ENCODE measurements at regions not wholly inside any gene's neighbourhood (a gene's known extent, or its start where the extent isn't known, plus 50 kb on each side); places are given as distances from the start of the nearest gene placed in this dataset.

DNA sequence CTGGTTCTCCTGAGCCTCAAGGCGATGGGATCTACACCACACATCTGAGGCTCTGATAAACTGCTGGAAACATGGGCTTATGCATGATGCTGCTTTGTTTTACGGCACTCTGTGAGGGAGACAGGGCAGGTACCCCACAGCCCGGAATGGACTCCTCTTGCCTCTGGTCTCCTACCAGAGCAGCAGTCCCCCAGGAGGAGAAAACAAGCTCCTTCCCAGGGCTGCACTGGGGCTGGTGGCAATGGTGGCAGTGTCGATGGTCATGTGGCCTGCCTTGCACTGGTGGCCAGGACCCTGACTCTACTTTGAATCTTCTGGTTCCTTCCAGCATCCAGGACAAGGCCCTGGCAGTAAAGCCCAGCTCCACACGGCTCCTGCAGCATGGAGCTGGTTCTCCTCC lies 79.4 kb downstream of the TOMM20 start:
- Mint-ChIP-seq H3K27me3 (no peaks in the 10 kb centered on the region), H3K27ac (peak overlapping the region; percentile 53), H3K4me1 (peaks cover 41% of the 10 kb centered on the region), H3K4me3 (peak overlapping the region; percentile 29), H3K9me3 (ENCODE audit: insufficient read depth) (no peaks in the 10 kb centered on the region)
- no peaks in the 10 kb centered on the region for H3K9me3 ChIP-seq (ENCODE audit: control extremely low read depth in 1 of 3, control insufficient read depth in 2 of 3, insufficient read depth in 1 of 3, low read length in 2 of 3)
- no peak overlapping the region for H3K4me2 ChIP-seq (replicated peaks; ENCODE audit: low read depth, low read length, poor library complexity, severe bottlenecking)
- intact Hi-C loops (cut with micrococcal nuclease): loop anchor here (2.0 kb wide), 1 partner anchor 26 kb away; no protein-coding TSS in a partner anchor
- no peaks in the 10 kb centered on the region for H3K79me2 ChIP-seq (ENCODE audit: control insufficient read depth, insufficient read depth, low read length)
- no peaks in the 10 kb centered on the region for H3K36me3 ChIP-seq (replicated peaks in 1 of 2; ENCODE audit: control extremely low read depth in 1 of 2, control insufficient read depth in 1 of 2, extremely low read depth in 1 of 2, insufficient read depth in 2 of 2, low read length in 1 of 2)
- TF ChIP-seq, protein P1, sequence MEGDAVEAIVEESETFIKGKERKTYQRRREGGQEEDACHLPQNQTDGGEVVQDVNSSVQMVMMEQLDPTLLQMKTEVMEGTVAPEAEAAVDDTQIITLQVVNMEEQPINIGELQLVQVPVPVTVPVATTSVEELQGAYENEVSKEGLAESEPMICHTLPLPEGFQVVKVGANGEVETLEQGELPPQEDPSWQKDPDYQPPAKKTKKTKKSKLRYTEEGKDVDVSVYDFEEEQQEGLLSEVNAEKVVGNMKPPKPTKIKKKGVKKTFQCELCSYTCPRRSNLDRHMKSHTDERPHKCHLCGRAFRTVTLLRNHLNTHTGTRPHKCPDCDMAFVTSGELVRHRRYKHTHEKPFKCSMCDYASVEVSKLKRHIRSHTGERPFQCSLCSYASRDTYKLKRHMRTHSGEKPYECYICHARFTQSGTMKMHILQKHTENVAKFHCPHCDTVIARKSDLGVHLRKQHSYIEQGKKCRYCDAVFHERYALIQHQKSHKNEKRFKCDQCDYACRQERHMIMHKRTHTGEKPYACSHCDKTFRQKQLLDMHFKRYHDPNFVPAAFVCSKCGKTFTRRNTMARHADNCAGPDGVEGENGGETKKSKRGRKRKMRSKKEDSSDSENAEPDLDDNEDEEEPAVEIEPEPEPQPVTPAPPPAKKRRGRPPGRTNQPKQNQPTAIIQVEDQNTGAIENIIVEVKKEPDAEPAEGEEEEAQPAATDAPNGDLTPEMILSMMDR (IDR thresholded peaks at IDR 0.05): no peak
- TF ChIP-seq EZH2 (IDR thresholded peaks at IDR 0.05; ENCODE audit: borderline replicate concordance, insufficient read depth, low read depth, low read length, poor library complexity, severe bottlenecking): no peak
- POLR2A ChIA-PET: interaction anchor here (1.0 kb wide), 1 partner anchor 11 kb away, joined by 4 read pairs; no protein-coding TSS in a partner anchor
- no peak overlapping the region for H2AFZ ChIP-seq (ENCODE audit: insufficient read depth, low read depth, low read length, poor library complexity, severe bottlenecking)
- H3K4me3 ChIP-seq (ENCODE audit: control extremely low read depth in 1 of 5, extremely low read depth in 1 of 5, insufficient read depth in 1 of 5, low read depth in 2 of 5, low read length in 4 of 5): no peak overlapping the region
- no peak for DNase-seq
- no peak for ATAC-seq (ENCODE audit: low read depth)
- WGBS (ENCODE audit: insufficient coverage): 98% methylated on average over 5 of the region's 5 CpGs
- no peaks in the 10 kb centered on the region for H4K20me1 ChIP-seq (ENCODE audit: control insufficient read depth, insufficient read depth, low read length, poor library complexity, severe bottlenecking)
- peaks cover 13 to 22% of the 10 kb centered on the region in 2 donors for H3K4me1 ChIP-seq (ENCODE audit: control insufficient read depth in 2 of 2, insufficient read depth in 2 of 2, low read length in 2 of 2)
- H3K27ac ChIP-seq (ENCODE audit: low read length in 2 of 2): no peak overlapping the region
- no peak overlapping the region for H3K9ac ChIP-seq (ENCODE audit: low read length)
- CTCF ChIA-PET: no interaction called here
- H3K27me3 ChIP-seq (replicated peaks in 1 of 4; ENCODE audit: control extremely low read depth in 1 of 4, control insufficient read depth in 3 of 4, insufficient read depth in 4 of 4, low read length in 3 of 4): no peaks in the 10 kb centered on the region

DNA sequence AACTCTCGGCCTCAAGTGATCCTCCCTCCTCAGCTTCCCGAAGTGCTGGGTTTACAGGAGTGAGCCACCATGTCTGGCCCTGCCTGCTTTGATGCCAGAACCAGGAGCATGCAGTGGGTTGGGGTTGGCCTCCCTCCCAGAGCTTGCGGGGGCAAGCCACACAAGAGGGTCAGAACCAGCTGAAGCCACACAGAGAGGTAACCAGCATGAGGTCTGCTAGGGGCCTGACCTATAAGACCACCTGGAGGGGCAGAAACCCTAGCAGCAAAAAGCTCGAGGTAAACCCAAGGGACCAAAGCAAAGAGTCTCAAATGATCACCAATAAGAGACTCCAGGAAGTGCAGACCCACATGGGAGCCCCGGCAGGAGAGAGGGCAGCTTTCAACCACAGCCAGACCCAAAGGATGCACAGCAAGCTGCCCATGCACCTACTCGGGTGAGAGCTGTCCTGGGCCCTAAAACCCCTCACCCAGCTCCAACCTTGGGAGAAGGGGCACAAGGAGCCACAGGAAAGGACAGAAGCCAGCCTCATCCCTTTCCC lies 81.2 kb downstream of the TOMM20 start:
- Histone ChIP-seq H3K4me3 (ENCODE audit: control extremely low read depth in 1 of 5, extremely low read depth in 1 of 5, insufficient read depth in 1 of 5, low read depth in 2 of 5, low read length in 4 of 5) (no peak overlapping the region), H3K27ac (ENCODE audit: low read length in 2 of 2) (no peak overlapping the region), H2AFZ (ENCODE audit: insufficient read depth, low read depth, low read length, poor library complexity, severe bottlenecking) (peak overlapping the region; percentile 58), H4K20me1 (ENCODE audit: control insufficient read depth, insufficient read depth, low read length, poor library complexity, severe bottlenecking) (no peaks in the 10 kb centered on the region), H3K79me2 (ENCODE audit: control insufficient read depth, insufficient read depth, low read length) (no peaks in the 10 kb centered on the region), H3K9me3 (ENCODE audit: control extremely low read depth in 1 of 3, control insufficient read depth in 2 of 3, insufficient read depth in 1 of 3, low read length in 2 of 3) (no peaks in the 10 kb centered on the region), H3K4me1 (ENCODE audit: control insufficient read depth in 2 of 2, insufficient read depth in 2 of 2, low read length in 2 of 2) (peaks cover 13 to 22% of the 10 kb centered on the region in 2 donors), H3K27me3 (replicated peaks in 1 of 4; ENCODE audit: control extremely low read depth in 1 of 4, control insufficient read depth in 3 of 4, insufficient read depth in 4 of 4, low read length in 3 of 4) (no peaks in the 10 kb centered on the region), H3K9ac (ENCODE audit: low read length) (no peak overlapping the region), H3K4me2 (replicated peaks; ENCODE audit: low read depth, low read length, poor library complexity, severe bottlenecking) (peak overlapping the region; percentile 50), H3K36me3 (replicated peaks in 1 of 2; ENCODE audit: control extremely low read depth in 1 of 2, control insufficient read depth in 1 of 2, extremely low read depth in 1 of 2, insufficient read depth in 2 of 2, low read length in 1 of 2) (no peaks in the 10 kb centered on the region)
- peak overlapping the region; percentile 83 for H3K4me3 Mint-ChIP-seq
- ChIA-PET POLR2A (interaction anchor here (0.6 to 1.7 kb wide), 4 partner anchors 12 to 448 kb away, joined by 3 to 10 read pairs (median 7); partner anchors contain the start of gene IRF2BP2), CTCF (interaction anchor here (0.6 to 1.6 kb wide), 5 partner anchors 13 to 559 kb away, joined by 3 to 6 read pairs (median 3); no protein-coding TSS in a partner anchor)
- H3K27me3 Mint-ChIP-seq: no peaks in the 10 kb centered on the region
- ATAC-seq (ENCODE audit: low read depth) (no peak), DNase-seq (peak; percentile 19)
- intact Hi-C loops (cut with micrococcal nuclease): no loop called here
- H3K9me3 Mint-ChIP-seq (ENCODE audit: insufficient read depth): no peaks in the 10 kb centered on the region
- peak overlapping the region; percentile 90 for H3K27ac Mint-ChIP-seq
- 65% methylated on average over 3 of the region's 6 CpGs for WGBS (ENCODE audit: insufficient coverage)
- TF ChIP-seq, protein P1 (IDR thresholded peaks at IDR 0.05): no peak
- no peak for TF ChIP-seq EZH2 (IDR thresholded peaks at IDR 0.05; ENCODE audit: borderline replicate concordance, insufficient read depth, low read depth, low read length, poor library complexity, severe bottlenecking)
- peaks cover 37% of the 10 kb centered on the region for H3K4me1 Mint-ChIP-seq
